ENCODE measurements at regions not wholly inside any gene's neighbourhood (a gene's known extent, or its start where the extent isn't known, plus 50 kb on each side); places are given as distances from the start of the nearest gene placed in this dataset.

DNA sequence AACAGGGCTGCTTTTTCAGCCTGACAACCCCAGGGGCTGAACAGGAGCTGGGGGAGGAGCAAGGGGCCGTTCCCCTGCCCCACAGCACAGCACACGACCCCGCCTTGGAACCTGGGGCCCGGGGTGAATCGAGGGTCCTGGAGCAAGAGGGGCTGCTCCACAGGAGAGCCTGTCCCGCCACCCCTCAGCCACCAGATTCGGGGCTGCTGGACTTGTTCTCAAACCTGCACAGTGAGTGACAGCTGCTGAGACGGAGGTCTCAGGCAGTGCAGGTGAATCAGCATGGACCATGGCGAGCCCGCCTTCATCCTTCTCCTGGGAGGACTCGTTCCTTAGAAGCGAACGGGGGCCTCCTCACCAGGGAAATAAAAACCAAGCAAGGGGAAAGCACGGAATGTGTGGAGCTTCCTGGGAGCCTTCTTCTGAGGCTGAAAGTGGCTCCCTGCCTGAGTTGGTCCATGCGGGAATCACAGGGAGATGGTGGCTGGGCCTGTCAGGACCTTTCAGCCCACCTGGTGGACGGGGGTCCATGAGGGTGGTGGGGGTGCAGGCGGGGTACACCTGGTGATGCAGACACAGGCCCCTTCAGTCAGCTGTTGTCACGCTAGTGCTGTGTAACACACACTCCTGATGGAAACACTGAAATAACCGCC lies 125.4 kb downstream of the SIK1 start:
- DNase-seq = no peak

DNA sequence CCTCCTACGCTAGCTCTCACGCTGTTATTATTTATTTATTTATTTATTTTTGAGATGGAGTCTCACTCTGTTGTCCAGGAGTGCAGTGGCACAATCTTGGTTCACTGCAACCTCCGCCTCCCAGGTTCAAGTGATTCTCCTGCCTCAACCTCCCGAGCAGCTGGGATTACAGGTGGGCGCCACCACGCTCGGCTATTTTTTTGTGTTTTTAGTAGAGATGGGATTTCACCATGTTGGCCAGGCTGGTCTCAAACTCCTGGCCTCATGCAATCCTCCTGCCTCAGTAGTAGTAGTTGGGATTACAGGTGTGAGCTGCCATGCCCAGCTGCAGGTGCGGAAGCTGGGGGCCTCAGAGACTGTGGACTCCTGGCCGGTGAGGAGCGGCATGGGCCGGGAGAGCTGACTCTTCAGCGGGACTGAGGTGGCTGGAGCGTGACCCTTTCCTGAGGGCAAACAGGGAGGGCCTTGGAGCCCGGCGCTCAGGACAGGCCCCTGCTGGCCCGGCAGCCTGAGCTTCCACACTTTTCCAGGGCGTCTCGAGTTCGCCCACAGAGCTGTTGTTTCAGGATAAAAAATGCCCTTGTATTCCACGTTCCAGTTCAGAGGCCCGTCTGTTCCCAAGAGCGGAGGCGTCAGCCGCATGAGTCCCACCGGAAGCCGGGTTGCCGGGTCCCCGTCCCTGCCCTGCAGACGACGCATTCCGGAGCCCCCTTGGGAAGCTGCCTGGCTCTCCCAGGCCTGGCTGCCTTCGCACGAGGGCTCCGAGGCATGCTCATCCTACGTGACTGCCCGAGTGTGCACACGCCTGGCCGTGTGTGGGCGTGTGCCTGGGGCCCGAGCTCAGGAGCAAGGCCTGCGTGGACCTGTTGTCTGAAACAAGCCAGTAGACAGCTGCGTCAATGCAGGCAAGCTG lies 126.2 kb downstream of the SIK1 start:
- DNase-seq = no peak

DNA sequence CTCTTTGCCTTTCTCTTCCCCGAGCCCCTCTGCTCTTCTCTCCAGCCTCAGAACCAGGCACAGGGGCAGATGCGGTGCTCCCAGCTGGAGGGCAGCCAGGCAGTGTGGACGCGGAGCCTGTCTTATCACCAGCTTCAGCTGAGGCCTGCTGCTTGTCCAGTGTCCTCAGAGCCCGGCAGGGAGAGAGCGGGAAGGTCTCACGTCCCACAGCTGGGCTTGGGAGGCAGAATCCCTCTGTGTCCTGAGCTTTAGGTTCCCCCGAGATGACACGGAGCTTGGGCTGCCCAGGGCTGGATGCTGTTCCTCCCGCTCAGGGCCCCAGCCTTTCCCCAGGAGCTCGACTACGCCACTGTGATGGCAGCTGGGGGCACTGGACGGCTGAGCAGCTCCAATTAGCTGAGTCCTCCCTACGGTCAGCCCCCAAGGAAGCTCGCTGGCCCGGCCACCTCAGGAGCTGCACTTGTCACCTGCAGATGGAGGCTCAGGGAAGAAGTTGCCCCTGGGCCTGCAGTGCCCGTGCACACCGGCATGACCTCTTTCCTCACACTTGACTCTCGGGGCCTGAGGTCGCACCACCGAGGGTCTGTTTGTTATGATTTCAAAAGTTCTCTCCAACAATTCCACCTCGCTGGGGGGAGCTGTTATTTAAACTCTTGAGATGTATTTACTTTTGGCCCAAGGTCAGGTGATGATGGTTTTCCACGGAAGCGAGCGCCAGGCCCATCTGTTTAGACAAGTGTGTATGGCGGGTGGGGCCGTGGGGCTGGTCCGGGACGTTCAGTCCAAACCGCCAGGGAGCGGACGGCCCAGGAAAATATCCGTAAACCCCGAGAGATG lies 127.3 kb downstream of the SIK1 start:
- no peak for DNase-seq

DNA sequence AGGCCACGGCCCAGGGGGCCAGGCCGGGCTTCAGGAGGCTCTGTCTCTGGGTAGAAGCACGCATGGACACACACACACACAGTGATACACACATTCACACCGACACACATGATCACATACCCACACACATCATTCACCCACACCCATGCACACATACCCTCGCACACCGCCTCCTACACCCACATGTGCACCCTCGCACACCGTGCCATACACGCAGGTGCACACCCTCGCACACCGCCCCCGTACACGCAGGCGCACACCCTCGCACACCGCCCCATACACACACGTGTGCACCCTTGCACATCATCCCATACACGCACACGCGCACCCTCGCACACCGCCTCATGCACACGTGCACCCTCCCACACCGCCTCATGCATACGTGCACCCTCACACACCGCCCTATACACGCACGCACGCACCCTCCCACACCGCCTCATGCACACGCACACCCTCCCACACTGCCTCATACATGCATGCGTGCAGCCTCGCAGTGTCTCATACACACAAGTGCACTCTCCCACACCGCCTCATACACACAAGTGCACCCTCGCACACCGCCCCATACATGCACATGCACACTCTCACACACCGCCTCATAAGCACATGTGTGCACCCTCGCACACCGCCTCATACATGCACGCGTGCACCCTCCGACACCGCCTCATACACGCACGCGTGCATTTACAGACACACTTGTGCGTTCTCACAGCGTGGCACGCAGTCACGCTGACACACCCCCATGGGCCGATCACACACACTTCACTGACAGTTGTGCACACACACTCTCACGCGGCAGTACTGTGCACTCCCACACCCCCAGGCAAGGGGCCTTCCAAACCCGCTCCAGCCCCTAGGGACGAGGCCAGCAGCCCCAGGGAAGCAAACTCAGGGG lies 128.1 kb downstream of the SIK1 start:
- DNase-seq = no peak

DNA sequence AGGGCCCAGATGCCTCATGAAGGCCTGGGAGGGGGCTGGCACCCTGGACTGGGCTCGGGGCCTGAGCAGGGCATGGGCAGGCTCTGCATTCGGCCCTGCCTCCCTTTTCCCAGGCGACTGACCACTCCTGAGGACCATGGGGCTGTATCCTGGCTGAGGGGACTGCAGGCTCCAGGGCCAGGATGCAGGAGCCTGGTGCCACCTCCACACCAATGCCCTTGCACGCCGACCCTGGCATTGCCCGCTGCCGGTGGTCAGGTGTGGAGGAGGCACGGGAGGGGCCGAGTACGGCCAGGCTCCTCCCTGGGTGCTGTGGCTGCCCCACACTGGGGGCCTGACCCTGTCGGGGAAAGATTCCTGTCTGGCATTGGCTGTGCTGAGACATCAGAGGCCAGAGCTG lies 128.9 kb downstream of the SIK1 start:
- DNase-seq = no peak

DNA sequence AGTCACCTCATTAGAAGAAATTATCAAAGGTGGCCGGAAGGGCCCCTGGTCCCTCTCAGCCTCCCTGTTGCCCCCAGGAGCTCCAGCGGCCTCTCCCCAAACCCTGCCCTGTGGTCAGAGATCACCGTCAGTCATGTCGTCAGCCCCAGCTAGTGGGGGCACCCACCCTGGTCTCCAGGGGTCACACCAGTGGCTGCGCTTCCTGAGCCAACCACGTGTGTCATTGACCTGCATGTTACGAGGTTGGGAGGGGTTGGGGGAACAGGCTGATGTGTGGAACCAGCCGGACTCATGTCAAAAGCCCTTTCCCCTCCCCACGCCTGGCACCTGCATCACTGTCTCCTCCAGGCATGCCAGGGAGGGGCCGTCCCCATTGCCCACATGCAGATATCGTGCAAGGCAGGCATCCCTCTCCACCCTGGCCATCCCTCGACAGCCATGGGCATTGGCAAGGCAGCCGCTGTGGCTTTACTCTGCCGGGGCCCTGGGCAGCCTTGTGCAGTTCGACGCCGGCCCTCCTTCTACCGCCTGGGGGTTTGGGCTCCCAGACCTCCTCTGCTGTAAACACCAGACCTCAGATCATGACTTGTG lies 128.7 kb downstream of the CRYAA start:
- no peak for DNase-seq

DNA sequence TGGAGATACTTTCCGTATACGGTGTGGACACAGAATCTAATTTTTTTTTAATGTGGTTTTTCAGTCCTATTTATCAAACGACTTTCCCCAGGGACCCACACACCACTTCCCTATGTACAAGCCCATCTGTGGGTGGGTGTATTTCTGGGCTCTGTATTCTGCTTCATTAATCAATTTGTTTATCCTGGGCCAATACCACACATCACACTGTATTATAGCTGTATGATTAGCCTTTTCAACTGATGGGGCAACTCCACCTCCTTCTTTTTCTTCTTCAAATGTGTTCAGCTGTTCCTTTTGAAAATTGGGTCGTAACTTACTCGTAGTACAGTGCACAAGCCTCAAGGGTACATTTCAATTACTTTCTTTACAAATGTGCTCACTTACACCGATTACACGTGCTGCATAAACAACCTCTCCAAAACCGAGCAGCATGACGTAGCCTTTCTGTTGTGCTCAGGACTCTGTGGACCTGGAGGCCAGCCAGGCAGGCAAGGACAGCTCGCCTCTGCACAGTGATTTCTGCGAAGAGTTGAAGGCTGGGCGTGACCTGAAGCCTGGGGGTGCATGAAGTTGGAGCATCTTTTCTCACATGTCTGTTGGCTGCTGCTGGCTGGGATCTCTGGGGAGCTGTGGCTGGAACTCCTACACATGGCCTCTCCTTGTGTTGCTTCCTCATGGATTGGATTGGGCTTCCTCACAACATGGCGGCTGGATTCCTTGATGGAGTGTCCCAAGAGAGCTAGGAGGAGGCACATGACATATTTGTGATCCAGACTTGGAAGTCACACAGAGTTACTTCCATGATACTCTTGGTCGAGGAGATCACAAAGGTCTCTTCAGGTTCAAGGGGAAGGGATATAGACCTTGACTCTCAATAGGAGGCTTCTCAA lies 126.5 kb downstream of the CRYAA start:
- DNase-seq = no peak

DNA sequence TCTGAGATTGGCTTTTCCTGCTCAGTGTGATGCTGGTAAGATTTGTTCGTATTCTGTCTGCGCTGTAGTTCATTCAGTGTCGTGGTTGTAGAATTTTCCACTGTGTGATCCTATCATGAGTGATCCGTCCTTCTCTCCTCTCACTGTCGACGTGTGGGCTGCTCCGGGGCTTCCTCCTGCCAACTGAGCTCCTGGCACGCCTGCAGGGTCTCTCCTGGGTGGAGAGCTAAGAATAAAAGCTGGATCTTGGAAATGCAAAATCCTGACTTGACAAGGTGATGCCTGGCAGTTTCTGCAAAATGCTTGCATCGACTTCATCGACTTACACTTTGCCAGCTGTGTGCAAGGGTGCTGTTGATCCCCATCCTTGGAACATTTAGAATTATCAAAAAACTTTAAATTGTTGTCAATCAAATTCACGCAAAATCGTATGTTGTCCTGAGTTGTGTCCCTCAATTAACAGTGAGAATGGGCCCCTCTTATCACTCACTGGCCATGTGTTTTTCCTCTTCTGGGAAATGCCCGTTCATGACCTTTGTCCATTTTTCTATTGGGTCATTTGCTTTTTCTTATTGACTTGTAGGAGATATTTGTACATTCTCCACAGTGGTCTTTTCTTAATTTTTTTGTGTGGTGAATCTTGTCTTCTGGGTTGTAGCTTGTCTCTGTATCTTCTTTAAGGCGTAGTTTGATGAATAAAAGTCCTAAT lies 125.5 kb downstream of the CRYAA start:
- DNase-seq = no peak

DNA sequence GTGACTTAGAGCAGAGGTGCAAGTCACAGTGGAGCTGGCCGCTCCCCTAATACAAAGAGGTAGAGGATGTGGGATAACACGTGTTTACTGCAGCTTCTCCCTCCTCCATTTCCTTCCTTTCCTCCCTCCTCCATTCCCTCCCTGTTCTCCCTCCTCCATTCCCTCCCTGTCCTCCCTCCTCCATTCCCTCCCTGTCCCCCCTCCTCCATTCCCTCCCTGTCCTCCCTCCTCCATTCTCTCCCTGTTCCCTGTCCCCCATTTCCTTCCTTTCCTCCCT lies 124.0 kb downstream of the CRYAA start:
- no peak for DNase-seq

DNA sequence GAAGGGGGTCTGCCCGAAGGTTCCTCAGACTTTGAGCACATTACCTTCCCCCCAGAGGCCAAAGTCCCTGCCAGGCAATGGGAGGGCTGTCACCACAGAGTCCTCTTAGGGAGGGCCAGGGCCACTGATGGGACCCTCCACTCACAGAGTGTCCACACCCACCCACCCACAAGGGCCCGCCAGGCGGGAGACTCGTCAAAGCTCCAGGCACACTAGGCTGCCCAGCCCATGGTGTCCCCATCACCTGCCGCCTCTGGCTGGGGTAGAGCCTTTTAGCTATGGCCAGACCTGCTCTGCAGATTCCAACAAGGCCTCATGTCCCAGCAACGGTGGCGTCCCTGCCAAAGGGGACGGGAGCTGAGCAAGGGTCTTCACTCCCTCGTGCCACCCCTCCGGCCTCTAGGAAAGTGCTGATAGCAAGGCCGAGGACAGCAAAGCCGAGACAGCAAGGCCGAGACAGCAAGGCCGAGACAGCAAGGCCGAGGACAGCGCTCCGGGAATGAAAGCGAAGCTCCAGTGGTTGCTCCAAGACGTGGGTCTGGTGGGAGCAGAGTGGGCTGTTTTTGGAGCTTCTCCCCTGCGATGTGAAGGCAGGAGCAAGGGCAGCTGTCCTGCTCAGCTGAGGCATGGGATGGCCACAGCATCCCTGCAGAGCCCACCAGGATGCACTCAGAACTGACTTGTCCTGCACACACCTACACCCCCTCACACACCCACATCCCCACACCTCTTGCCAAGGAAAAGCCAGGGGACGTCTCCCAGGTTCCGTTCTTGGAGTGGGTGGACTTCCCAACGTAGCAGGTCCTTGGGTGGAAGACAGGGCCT lies 123.4 kb downstream of the CRYAA start:
- no peak for DNase-seq

DNA sequence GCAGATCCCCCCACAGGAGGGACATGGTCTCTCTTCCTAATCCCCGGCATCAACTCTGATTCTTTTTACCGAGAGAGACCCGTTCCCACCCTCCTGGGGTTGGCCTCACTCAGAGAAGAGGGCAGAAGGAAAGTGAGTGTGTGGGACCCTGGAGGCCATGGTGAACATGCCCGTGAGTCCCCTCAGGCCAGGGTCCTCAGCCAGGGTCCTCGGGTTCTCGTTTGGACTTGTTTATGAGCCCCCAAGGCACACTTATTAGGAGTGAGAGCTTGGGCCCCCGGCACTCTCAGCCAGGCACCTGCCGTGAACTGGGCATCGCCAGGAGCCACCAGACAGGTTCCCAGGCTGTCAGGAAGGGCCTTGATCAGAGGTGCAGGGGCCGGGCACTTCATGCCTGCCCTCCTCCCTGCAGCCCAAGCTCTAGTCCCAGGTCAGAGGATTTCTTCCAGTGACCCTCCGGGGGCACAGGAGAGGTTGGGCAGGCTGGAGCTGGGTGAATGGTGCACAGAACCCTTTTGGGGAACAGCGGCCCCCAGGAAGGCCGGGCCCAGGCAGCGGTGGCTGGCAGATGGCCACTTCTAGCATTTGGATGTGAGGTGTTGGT lies 122.6 kb downstream of the CRYAA start:
- DNase-seq = no peak

DNA sequence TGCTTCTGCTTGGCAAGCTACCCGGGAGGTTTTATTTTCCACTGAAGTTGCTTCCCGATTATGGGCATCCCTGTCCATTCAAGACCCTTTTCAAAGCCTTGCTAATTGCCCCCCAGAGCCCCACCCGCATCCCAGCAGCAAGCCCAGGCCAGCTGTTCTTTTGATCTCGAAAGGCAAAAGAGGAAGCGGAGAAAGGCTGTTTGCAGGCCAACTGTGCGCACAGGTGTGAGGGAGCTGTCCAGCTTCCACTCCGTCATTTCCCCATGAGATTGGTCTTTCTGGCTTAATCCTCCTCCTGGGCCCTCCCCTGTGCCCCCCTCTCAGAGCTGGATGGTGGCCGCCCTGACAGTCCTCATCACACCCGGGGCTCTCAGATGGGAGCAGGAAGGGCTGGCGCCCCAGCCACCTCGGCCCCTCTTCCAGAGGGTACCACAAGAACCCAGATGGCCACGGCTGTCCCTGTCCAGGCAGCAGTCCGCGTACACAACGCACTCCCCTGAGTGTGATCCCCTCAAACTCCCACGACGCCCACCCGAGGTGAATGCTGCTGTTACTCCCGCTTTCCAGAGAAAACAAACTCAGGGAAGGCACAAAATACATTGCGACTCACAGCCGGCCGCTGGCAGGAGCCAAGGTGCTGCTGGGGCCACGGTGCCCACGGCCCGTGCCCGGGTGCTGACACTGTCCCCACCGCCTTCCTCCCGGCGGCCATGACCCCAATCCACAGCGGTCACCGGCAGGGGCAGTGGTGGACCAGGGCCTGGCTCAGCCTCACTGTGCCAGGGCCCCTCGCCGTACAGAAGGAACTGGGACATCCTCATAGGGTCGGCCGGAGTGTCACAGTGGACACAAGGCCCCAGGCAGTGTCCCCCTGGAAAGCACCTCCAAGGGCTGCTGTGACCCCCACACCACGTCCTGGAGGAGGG lies 121.9 kb downstream of the CRYAA start:
- DNase-seq = no peak

DNA sequence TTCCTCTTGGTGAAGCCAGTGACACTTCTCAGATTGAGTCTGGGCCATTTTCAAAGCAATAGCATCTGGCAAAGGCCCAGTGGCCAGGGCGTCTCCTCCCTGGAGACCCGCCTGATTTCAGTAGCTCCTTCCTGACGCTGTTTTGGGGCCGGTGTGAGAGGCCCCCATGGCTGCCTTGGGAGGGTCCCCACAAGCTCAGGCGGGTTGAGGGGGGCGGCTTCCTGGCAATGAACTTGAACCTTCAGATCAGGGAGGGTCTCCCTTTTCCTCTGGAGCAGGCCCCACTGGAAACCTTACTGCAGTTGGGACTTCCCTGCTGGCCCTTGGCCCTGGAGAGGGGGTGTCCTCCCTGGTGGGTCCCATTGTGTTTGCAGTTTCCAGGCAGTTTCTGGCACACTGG lies 121.2 kb downstream of the CRYAA start:
- DNase-seq = no peak

DNA sequence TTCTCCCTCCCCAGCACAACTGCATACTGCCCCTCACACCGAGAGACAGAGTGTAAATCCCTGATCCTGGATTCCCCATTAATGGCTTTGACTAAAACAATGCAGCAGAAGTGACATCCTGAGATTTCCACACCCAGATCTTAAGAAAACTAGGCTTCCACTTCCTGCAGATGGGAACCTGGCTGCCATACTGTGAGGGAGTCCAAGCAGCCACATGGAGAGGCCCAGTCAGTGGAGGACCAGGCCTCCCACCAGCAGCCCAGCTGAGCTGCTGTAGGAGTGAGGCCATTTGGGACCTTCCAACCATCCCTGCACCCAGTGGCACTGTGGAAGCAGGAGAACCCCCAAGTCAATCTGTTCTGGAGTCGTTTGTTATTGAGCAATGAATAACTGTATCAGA lies 120.6 kb downstream of the CRYAA start:
- DNase-seq = no peak

DNA sequence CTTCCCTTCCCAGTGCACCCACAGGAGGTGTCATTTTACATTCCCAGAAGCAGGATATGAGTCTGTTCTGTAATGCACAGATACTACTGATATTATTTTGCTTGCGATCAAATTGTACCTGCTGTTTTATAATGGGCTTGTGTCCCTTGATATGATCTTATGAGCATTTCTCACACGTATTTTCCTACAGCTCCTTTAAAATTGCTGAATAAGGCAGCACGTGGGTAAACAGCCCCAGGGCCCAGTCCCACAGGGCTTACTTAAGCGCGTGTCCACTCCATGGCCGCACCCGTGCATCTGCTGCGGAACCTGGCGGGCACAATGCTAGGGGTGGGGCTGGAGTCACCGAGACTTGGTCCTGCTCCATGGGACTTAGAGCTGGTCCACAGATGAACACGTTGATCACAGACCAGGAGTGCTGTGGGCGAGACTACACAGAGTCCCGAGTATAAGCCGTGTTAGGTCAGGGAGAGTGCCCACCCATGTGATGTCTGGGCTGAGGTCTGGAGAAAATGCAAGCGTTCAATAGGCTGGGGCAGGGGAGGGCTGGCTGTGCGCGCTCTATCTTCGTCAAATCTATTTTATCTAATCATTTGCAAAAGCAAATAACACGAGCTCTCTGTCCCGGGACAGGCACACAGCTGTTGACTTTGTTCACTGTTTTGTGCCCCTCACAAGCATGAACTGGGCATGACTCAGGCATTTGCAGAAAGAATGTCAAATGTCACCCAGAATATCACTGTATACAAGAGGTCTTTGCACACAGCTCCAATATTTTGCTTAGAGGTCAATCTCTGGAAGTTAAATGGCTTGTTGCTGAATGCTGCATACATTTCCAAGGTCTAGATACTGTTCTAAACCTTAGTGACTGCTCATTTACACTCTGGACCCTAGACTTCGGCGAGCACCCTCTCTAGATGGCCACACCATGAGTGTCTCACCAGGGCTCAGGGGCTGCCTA lies 119.3 kb downstream of the CRYAA start:
- DNase-seq = no peak

DNA sequence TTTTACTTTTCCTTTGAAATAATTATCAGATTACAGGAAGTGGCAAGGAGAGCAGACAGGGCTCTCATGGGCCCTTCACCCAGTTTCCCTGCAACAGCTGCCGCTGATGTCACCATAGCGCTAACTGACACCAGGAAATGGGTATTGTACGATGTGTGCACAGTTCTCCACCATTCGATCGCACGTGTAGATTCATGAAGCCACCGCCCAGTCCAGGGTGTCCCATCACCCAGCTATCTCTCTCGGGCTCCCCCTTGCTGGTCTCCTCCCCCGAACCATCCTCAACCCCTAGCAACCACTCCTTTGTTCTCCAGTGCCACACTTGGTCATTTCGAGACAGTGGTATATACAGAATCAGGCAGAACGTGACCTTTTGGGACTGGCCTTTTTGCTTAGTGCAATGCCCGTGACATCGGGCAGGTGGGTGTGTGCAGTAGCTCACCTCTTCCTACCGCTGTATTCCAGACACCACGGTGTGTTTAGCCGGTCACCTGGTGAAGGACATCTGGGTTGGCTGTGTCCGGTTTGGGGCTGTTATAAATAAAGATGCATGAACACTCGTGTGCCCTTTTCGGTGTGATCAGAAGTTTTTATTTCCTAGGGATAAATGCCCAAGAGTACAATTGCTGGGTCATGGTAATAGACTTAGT lies 118.4 kb downstream of the CRYAA start:
- DNase-seq = no peak

All from NCI-H446 (cell line).